SK-N-MC (cell line): ENCODE measurements at regions not wholly inside any gene's neighbourhood (a gene's known extent, or its start where the extent isn't known, plus 50 kb on each side); places are given as distances from the start of the nearest gene placed in this dataset.

ENCODE experiments used
- DNase-seq: peaks from one replicate; pipeline ENCODE4 v3.0.0-alpha.2; 2011; ENCODE audit warnings: low read depth, low spot score
- H3K27ac ChIP-seq: fragments of 200-600 bp; sonication (generic); 2 replicates; pipeline ENCODE4 v1.5.1; 2016; ENCODE audit warnings: mixed run types
- H3K36me3 ChIP-seq: fragments of 200-600 bp; sonication (generic); 2 replicates; pipeline ENCODE4 v1.6.1; 2017; ENCODE audit warnings: antibody characterized with exemption, low read length, mixed read lengths; ENCODE audit not compliant: insufficient read depth
- H3K4me3 ChIP-seq: fragments of 200-600 bp; sonication (generic); 2 replicates; pipeline ENCODE4 v1.5.1; 2016
- H3K9ac ChIP-seq: fragments of 200-600 bp; sonication (generic); 2 replicates; pipeline ENCODE4 v1.8.0; 2017; ENCODE audit warnings: mixed run types, mixed read lengths; ENCODE audit not compliant: insufficient read length
- H3K9me3 ChIP-seq: fragments of 200-600 bp; sonication (generic); 2 replicates; pipeline ENCODE4 v1.6.1; 2017; ENCODE audit warnings: low read depth, mild to moderate bottlenecking, antibody characterized with exemption, low read length, moderate library complexity, mixed read lengths
- EZH2 ChIP-seq: fragments of 200-600 bp; sonication (generic); IDR thresholded peaks from one replicate; pipeline ENCODE4 v1.6.1; 2017; ENCODE audit warnings: antibody characterized with exemption
- FOXP2 ChIP-seq: optimal IDR thresholded peaks from 2 replicates; pipeline ENCODE3; 2011; ENCODE audit warnings: mild to moderate bottlenecking, moderate library complexity; ENCODE audit not compliant: insufficient read depth; ENCODE audit errors: extremely low read length, control extremely low read depth
- POLR2AphosphoS5 ChIP-seq: IDR thresholded peaks from 2 replicates; pipeline ENCODE4 v1.6.1; 2012; ENCODE audit warnings: mild to moderate bottlenecking, low read depth, low read length, borderline replicate concordance

DNA sequence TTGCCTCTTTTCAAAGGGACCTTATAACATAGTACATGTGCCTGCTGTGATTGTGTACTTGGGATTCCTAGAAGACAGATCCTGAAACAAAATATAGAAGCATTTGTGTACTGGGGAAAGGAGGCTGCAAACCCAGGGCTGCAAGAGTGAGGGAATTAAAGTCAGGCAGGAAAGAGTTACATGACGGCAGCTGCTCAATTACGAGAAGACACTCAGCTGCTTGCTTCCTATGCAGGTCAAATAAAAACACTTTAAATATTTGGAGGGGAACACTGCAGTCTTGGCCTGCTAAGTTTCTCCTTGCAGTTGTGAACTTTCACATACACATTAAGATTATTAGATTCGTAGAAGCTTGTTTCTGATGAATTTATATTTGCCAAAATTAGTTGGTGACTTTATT lies 191.9 kb upstream of the CXCL13 start:
- no peak overlapping the region for H3K4me3 ChIP-seq
- H3K9ac ChIP-seq = no peak overlapping the region
- H3K9me3 ChIP-seq = no peaks in the 10 kb centered on the region
- no peak overlapping the region for H3K27ac ChIP-seq
- H3K36me3 ChIP-seq = no peaks in the 10 kb centered on the region
- no peak for TF ChIP-seq FOXP2
- no peak for TF ChIP-seq POLR2AphosphoS5
- TF ChIP-seq EZH2 = no peak
- DNase-seq = no peak

DNA sequence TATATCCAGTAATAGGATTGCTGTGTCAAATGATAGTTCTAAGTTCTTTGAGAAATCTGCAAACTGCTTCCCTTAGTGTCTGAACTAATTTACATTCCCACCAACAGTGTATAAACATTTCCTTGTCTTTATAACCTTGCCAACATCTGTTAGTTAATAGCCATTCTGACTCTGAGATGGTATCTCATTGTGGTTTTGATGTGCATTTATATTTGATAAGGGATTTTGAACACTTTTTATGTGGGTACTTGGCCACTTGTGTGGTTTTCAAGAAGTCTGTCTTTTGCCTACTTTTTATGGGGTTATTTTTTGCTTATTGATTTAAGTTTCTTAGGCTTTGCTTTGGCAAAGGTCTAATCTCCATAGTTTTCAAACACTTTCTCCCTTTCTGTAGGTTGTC lies 189.9 kb upstream of the CXCL13 start:
- H3K9ac ChIP-seq = no peak overlapping the region
- no peak overlapping the region for H3K4me3 ChIP-seq
- no peak for DNase-seq
- H3K36me3 ChIP-seq = no peaks in the 10 kb centered on the region
- no peaks in the 10 kb centered on the region for H3K9me3 ChIP-seq
- TF ChIP-seq EZH2 (no peak), POLR2AphosphoS5 (no peak), FOXP2 (no peak)
- no peak overlapping the region for H3K27ac ChIP-seq

DNA sequence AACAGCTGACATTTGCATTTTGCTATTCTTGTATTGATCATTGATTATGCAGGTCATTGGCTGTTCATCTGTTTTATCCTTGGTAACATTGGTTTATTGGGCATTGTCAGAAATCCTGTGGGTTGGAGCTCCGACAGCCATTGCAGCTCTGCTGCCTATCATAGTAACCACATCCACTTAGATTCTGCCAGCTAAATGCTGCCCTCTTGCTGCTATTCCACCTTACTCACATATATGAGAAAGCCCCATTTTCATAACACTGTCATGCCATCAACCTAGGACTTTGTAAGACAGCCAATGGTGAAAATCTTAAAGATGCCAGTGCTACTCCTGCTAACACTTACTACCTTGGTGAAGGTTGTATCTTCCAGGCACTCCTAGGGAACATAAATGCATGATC lies 187.3 kb upstream of the CXCL13 start:
- no peak overlapping the region for H3K27ac ChIP-seq
- no peak overlapping the region for H3K4me3 ChIP-seq
- no peaks in the 10 kb centered on the region for H3K9me3 ChIP-seq
- no peak overlapping the region for H3K9ac ChIP-seq
- no peak for TF ChIP-seq EZH2
- no peak for TF ChIP-seq FOXP2
- no peak for TF ChIP-seq POLR2AphosphoS5
- no peak for DNase-seq
- H3K36me3 ChIP-seq = no peaks in the 10 kb centered on the region

DNA sequence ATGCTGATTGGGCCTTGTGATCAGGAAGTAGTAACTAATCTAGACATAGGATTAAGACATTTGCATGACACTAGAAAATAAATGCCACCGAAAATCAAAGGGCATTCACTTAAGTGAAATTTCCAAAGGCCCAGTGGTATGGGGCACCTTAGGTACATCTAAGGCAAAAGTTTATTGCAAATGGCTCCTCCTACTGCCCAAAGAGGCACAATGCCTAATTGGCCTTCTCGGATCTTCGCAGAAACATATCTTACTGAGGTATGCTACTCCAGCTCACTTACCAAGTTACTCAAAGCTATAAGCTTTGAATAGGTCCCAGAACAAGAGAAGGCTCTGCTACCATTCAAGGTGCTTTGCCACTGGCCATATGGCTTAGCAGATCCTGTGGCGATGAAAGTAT lies 174.8 kb upstream of the CXCL13 start:
- no peak for DNase-seq
- H3K9me3 ChIP-seq = no peaks in the 10 kb centered on the region
- TF ChIP-seq FOXP2 (no peak), EZH2 (no peak), POLR2AphosphoS5 (no peak)

DNA sequence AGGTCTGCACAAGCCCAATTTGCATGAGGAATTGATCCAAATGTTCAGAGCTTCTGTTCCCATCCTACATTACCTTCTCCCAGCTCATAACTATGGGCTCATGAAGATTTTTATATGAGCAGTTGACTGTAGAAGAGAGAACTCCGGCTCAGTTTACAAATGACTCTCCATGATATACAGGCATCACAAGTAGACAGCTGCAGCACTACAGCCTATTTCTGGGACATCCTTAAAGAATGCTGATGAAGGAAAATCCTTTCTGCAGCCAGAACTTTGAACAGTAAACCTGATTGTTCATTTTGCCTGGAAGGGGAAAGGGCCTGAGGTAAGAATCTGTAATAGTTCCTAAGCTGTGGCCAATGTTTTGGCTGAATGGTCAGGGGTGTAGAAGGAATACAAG lies 174.1 kb upstream of the CXCL13 start:
- no peaks in the 10 kb centered on the region for H3K9me3 ChIP-seq
- H3K27ac ChIP-seq = no peak overlapping the region
- H3K4me3 ChIP-seq = no peak overlapping the region
- no peaks in the 10 kb centered on the region for H3K36me3 ChIP-seq
- TF ChIP-seq FOXP2 = no peak
- TF ChIP-seq POLR2AphosphoS5 = no peak
- TF ChIP-seq EZH2 = no peak
- DNase-seq = no peak
- no peak overlapping the region for H3K9ac ChIP-seq

More for the DNA sequence above, 174.8 kb upstream of the CXCL13 start:
- H3K9ac ChIP-seq = no peak overlapping the region
- no peak overlapping the region for H3K4me3 ChIP-seq
- H3K36me3 ChIP-seq = no peaks in the 10 kb centered on the region
- no peak overlapping the region for H3K27ac ChIP-seq

DNA sequence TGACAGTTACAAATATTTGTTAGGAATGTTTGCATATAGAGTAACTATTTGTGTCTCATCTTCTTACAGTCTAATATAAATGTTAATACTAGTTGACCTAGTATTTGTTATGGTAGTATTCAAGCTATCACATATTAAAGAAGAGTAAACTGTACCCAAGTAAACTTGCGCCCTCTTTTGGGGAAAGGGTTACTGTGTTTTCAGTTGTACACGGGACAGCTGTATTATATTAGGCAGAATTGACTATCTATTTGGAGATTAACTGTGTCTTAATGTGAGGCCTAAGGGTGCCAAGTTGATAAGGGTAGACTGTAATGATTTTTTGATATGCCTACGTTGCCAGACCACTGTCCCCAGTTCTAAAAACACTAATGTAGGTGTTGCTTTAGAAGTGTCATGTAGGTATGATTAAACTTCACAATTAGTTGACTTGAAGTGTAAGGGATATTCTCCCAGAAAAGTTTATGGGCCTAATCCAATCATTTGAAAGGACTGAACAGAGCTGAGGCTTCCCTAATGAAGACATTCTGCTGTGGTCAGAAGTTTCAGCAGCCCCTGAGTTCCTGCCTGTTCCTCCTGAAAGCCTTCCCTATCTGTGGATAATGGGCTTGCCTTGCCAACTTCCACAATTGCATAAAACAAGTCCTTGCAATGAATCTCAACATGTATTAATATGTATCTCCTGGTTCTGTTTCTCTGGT lies 172.8 kb upstream of the CXCL13 start:
- TF ChIP-seq EZH2 (no peak), POLR2AphosphoS5 (no peak), FOXP2 (no peak)
- no peak overlapping the region for H3K4me3 ChIP-seq
- no peak for DNase-seq
- H3K36me3 ChIP-seq = no peaks in the 10 kb centered on the region
- H3K9me3 ChIP-seq = no peaks in the 10 kb centered on the region
- H3K27ac ChIP-seq = no peak overlapping the region
- no peak overlapping the region for H3K9ac ChIP-seq

DNA sequence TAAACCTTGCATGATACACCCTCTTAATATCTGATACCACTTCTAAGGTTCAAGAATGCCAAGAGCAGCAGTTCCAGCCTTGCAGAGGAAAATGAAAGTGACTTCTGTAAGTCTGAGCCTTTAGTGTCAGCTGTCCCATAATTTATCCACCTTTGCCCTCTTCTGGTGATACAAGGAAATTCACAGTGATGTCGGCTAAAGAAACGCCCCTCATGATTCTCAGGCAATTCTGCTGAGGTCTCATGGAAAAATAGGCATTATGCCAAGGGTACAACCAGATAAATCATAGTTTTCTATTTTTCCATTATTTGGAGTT lies 172.2 kb upstream of the CXCL13 start:
- Histone ChIP-seq H3K9ac (no peak overlapping the region), H3K4me3 (no peak overlapping the region), H3K36me3 (no peaks in the 10 kb centered on the region), H3K27ac (no peak overlapping the region), H3K9me3 (no peaks in the 10 kb centered on the region)
- TF ChIP-seq FOXP2 (no peak), POLR2AphosphoS5 (no peak), EZH2 (no peak)
- DNase-seq = peak; percentile 5

DNA sequence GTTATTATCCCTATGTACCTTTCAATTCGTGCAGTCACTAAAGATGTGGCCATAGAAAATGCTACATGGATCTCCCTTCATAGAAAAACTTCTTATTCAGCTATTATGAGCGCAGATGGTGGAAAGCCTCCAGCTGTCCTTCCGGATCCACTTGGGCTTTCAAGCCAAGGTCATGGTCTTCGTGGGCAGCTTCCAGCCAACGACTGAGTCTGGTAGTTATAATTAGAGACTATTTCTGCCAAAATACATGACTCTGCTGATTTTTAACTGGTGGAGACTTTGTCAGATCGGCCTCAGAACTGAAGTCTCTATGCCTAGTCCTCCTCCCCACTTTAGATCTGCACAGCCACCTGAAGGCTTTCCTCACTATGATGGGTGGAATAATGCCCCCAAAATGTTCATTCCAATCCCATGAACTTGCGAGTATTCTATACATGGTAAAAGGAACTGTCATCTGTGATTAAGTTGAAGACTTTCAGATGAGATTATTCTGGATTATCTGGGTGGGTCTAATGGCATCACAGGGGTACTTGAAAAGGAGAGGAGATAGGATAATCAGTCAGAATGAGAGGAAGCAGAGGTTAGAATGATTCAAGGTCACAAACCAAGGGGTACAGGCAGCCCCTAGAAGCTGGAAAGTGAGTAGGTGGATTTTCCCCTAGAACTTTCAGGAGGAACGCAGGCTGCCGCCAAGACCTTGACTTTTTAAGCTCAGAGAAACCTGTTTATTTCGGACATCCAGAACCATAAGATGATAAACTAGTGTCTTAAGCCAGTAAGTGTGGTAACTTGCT lies 171.1 kb upstream of the CXCL13 start:
- Histone ChIP-seq H3K9ac (no peak overlapping the region), H3K27ac (no peak overlapping the region), H3K9me3 (no peaks in the 10 kb centered on the region), H3K4me3 (no peak overlapping the region), H3K36me3 (no peaks in the 10 kb centered on the region)
- TF ChIP-seq EZH2 = no peak
- TF ChIP-seq POLR2AphosphoS5 = no peak
- TF ChIP-seq FOXP2 = no peak
- DNase-seq = no peak
